AG04450 (cell line): ENCODE measurements at regions not wholly inside any gene's neighbourhood (a gene's known extent, or its start where the extent isn't known, plus 50 kb on each side); places are given as distances from the start of the nearest gene placed in this dataset.

Source experiments
- CTCF ChIA-PET: fragments of 300-600, 350-600 bp; formaldehyde crosslinking; extraction: SDS; loops from one replicate; lab custom pipeline; 2022; ENCODE audit warnings: antibody characterized with exemption, inconsistent platforms; lab: Charles Lee
- POLR2A ChIA-PET: fragments of 350-600 bp; formaldehyde crosslinking; extraction: SDS; loops from one replicate; lab custom pipeline; 2021; ENCODE audit warnings: antibody characterized with exemption, inconsistent platforms; lab: Yijun Ruan, JAX
- DNase-seq: peaks from one replicate; pipeline ENCODE4 v3.0.0-alpha.2; 2011; ENCODE audit warnings: low read depth, low spot score
- H3K27ac ChIP-seq: one replicate; pipeline ENCODE4 v1.5.1; 2012; ENCODE audit warnings: low read depth, low read length, control low read depth
- H3K27me3 ChIP-seq: one replicate; pipeline ENCODE4 v1.6.0; 2012; ENCODE audit warnings: low read length; ENCODE audit not compliant: control insufficient read depth, insufficient read depth
- H3K4me3 ChIP-seq: 2 replicates; pipeline ENCODE4 v1.5.1; 2011; ENCODE audit warnings: mild to moderate bottlenecking, low read depth, low read length, control low read depth
- H3K9me3 ChIP-seq: 2 replicates; pipeline ENCODE4 v1.5.1; 2012; ENCODE audit warnings: low read length; ENCODE audit not compliant: control insufficient read depth, insufficient read depth
- TF ChIP-seq, protein P1 (sequence below): IDR thresholded peaks from 2 replicates; pipeline ENCODE4 v1.5.1; 2011; ENCODE audit warnings: low read depth, low read length, control low read depth, inconsistent platforms

DNA sequence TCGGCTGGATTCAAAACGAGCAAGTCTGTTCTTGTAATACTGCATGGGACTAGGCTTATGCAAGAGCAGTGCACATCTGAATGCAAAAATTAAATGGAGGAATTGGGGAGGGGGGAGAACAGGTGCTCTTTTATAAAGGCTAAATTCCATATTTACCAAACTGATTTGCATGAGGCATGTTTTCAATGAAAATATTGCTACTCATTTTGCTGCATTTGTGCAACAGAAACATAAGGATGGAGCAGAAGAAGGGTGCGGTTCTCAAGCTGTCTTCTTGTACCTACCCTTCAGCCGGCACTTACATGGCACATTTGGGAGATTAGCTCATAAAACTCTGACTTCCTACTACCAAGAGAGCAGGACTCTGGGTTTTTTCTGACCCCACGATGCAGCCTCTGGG lies 256.4 kb downstream of the CDCA7 start:
- no peak overlapping the region for H3K27ac ChIP-seq
- POLR2A ChIA-PET, result no interaction called here
- CTCF ChIA-PET, result no interaction called here

DNA sequence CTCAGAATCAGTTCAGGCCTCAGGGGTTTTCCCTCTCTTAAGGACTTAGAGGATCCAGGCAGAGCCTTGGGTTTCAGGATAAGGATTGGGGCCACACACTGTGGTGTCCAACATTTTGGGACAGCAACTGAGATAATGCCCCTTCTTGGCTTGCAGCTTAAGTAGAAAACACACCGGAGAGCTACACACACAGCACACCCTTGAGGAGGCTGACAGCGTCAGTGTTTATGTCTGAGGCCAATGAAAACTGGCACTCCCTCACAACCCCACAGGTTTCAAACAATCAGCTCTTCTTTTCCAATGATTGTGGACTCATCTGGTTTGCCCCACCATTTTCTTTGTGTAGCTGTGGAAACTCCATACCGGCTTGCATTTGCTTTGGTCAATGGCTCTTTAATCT lies 257.7 kb downstream of the CDCA7 start:
- Histone ChIP-seq H3K9me3 (no peaks in the 10 kb centered on the region), H3K4me3 (no peak overlapping the region), H3K27me3 (peaks cover under 1% of the 10 kb centered on the region), H3K27ac (no peak overlapping the region)
- no peak for DNase-seq
- TF ChIP-seq, protein P1, sequence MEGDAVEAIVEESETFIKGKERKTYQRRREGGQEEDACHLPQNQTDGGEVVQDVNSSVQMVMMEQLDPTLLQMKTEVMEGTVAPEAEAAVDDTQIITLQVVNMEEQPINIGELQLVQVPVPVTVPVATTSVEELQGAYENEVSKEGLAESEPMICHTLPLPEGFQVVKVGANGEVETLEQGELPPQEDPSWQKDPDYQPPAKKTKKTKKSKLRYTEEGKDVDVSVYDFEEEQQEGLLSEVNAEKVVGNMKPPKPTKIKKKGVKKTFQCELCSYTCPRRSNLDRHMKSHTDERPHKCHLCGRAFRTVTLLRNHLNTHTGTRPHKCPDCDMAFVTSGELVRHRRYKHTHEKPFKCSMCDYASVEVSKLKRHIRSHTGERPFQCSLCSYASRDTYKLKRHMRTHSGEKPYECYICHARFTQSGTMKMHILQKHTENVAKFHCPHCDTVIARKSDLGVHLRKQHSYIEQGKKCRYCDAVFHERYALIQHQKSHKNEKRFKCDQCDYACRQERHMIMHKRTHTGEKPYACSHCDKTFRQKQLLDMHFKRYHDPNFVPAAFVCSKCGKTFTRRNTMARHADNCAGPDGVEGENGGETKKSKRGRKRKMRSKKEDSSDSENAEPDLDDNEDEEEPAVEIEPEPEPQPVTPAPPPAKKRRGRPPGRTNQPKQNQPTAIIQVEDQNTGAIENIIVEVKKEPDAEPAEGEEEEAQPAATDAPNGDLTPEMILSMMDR, result no peak
- ChIA-PET CTCF (no interaction called here), POLR2A (no interaction called here)

More for the DNA sequence above, 256.4 kb downstream of the CDCA7 start:
- Histone ChIP-seq H3K9me3 (no peaks in the 10 kb centered on the region), H3K27me3 (no peaks in the 10 kb centered on the region), H3K4me3 (no peak overlapping the region)
- no peak for DNase-seq
- TF ChIP-seq, protein P1, result no peak

DNA sequence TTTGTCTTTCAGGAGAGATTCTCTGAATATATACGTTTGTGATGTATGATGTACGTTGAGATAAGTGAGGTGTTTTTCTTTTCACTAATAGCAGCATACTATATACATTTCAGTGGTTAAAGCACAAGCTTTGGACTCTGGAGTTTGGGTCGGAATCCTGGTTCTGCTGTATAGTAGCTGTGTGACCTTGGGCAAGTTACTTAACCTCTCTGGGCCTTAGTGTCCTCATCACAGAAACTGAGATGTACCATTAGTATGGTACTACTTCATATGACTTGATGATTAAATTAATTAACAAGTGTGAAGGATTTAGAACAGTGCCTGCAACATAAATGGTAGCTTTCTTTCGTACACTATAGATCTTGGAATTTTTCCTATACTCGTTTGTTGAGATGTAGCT lies 258.7 kb downstream of the CDCA7 start:
- Histone ChIP-seq H3K4me3 (no peak overlapping the region), H3K9me3 (no peaks in the 10 kb centered on the region), H3K27ac (no peak overlapping the region), H3K27me3 (peaks cover 7% of the 10 kb centered on the region)
- ChIA-PET POLR2A (no interaction called here), CTCF (no interaction called here)
- TF ChIP-seq, protein P1, result no peak
- no peak for DNase-seq

DNA sequence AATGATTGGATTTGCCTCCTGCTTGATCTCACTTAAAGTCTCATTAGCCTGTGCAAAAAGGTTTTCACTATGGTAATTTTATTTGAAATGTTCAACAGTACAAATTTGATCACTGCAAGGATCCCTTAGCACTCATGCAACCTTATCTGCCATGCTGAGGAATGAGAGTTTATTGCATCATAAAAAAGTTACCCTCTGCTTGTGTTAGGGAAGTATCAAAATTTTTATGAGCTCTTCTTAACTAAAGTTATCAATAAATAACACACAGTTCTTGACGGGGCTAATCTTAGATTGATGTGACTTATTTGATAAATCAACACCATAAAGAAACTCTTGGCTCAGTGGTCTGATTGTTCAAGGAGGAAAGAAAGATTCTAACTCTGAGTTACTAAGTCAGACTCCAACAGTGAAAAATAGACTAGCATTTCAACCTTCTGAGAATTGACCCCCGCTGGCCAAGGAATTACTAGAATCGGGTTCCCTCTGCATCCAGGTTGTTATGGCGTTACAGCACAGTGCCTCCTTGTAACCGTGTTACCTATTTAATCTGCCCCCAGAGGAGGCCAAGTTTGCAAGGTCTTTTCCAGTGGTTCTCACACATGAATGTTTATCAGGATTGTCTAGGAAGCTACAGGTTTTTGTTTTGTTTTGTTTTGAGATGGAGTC lies 259.7 kb downstream of the CDCA7 start:
- H3K27me3 ChIP-seq, result peaks cover 7% of the 10 kb centered on the region
- TF ChIP-seq, protein P1, result no peak
- ChIA-PET POLR2A (interaction anchor here (0.8 kb wide), 1 partner anchor 9 kb away, joined by 3 read pairs; no protein-coding TSS in a partner anchor), CTCF (no interaction called here)
- DNase-seq, result no peak
- H3K4me3 ChIP-seq, result no peak overlapping the region
- H3K9me3 ChIP-seq, result no peaks in the 10 kb centered on the region
- no peak overlapping the region for H3K27ac ChIP-seq

DNA sequence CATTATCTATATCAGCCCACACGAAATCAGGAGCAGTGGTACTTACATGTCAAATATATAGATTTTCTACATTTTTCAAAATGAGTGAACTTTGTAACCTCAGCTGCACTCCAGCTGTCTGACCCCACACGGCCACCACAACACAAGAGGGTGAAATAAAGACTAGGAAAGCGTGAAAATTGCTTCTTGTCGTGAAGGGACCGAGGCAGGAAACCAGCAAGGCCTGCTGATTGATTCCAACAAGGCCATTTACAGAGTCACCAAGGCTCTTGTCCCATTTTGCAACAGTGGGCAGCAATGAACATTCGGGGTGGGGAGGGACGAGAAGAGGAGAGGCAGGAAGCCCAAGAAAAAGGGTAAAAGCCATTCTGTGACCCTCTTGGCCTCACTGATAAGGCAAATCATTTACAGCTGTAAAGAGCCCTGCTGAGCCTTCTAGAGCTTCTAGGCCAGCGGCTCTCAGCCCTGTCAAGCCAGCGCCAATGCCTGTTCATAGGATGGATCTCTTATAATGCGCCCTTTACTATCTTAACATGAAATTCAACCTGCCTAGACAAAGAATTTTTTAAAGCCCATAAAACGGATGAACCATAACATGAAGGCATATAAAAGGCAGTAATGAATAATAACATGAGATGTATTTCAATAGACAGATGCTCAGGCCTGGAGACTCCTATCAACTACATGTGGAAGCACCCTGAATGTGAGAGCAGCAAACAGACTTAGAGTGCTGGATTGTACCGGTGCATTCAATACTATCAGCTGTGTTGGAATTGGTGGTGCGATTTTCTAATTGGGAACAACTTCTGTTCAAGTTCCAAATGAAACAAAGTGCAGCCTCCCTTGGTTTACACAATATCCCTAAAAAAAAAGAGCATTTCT lies 269.0 kb downstream of the CDCA7 start:
- H3K27me3 ChIP-seq, result no peaks in the 10 kb centered on the region
- no peak overlapping the region for H3K4me3 ChIP-seq
- DNase-seq, result no peak
- POLR2A ChIA-PET, result no interaction called here
- no peak overlapping the region for H3K27ac ChIP-seq
- CTCF ChIA-PET, result no interaction called here
- H3K9me3 ChIP-seq, result peaks cover 3% of the 10 kb centered on the region; the same call in 1 of the 2 replicates
- TF ChIP-seq, protein P1, result no peak
